GM12872 (cell line): ENCODE measurements at regions not wholly inside any gene's neighbourhood (a gene's known extent, or its start where the extent isn't known, plus 50 kb on each side); places are given as distances from the start of the nearest gene placed in this dataset.

Source experiments
- TF ChIP-seq, protein P1 (sequence below): IDR thresholded peaks from 3 replicates; pipeline ENCODE4 v1.5.1; 2011; ENCODE audit warnings: low read depth, mild to moderate bottlenecking, low read length, moderate library complexity; ENCODE audit not compliant: insufficient read depth

DNA sequence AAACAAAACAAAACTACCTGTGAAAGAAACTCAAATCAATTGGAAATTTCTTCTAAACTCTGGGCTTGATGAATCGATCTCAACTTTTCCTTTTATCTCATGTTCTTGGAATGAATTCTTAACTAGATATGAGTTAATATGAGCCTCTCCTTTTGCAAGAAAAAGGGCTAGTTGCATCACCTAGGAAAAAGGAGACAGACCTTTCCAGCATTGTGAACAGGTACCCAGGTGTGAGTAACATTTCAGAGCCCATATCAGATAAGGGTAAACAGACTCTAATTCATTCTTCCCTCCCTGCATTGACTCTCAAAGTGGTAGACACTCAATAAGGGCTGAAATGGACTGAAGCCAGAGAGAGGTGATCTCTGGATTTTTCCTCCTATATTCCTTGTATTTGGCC is 103.8 kb upstream of the AGR3 start:
- TF ChIP-seq, protein P1, sequence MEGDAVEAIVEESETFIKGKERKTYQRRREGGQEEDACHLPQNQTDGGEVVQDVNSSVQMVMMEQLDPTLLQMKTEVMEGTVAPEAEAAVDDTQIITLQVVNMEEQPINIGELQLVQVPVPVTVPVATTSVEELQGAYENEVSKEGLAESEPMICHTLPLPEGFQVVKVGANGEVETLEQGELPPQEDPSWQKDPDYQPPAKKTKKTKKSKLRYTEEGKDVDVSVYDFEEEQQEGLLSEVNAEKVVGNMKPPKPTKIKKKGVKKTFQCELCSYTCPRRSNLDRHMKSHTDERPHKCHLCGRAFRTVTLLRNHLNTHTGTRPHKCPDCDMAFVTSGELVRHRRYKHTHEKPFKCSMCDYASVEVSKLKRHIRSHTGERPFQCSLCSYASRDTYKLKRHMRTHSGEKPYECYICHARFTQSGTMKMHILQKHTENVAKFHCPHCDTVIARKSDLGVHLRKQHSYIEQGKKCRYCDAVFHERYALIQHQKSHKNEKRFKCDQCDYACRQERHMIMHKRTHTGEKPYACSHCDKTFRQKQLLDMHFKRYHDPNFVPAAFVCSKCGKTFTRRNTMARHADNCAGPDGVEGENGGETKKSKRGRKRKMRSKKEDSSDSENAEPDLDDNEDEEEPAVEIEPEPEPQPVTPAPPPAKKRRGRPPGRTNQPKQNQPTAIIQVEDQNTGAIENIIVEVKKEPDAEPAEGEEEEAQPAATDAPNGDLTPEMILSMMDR, result no peak

DNA sequence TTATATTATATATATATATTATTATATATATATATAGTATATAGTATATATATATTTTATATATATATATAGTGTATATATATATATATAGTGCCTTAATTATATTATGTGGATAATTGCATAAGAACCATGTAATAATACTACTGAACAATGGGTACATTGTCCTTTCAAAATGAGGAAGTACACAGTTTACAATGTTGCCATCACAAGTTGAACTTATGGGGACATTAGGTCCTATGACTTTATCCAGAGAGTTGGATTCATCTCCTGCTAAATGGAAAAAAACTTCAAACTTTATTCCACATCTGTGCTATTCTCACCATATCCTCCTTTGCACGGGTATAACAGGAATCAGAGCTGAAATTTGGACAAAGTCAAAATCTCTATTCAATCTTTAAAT is 105.0 kb upstream of the AGR3 start:
- TF ChIP-seq, protein P1, result no peak

DNA sequence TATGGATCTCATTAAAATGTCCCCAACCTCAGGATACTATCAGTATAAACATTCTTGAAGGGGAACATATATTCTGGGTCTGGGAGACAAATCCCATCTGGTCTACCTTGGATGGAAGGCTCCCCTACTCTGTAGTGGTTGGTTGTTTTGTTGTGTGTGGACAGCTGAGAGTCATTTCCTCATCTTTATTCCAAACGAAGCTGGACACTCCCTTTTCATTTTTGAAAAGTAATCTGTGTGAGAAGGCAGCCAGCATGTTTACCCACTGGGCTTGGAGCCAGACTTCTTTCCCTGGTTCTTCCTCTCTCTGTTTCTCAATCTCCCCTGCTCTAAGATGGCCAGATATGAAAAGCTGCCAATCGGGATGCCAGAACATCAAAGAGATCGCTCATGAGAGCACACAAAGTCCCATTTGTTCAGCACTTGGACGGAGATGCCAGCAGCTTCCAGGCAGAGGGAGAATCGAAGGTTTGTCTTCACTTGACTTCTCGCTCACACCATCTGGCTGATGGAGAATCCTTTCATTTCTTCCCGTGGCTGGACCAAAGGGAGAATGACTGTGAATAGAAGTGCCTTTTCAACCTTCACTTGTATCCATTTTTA is 108.1 kb upstream of the AGR3 start:
- TF ChIP-seq, protein P1, result no peak

DNA sequence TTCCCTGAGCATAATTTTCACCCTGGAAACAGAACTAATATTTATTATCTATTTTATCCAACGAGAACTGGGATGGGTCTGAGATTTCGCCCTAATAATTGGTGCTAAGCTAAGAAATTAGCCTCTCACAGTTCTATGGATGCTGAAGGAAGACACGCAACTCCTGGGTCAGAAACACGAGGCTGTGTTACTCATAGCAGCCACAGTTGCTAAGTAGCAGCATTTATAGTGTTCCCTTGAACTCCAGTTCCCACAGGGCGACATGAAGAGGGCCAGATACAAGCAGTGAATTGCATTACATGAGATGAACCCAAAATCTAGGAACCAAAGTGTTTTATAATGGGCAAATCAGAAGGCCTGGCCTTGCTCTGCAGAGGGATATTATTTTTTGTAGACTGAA is 109.8 kb upstream of the AGR3 start:
- TF ChIP-seq, protein P1, result no peak

DNA sequence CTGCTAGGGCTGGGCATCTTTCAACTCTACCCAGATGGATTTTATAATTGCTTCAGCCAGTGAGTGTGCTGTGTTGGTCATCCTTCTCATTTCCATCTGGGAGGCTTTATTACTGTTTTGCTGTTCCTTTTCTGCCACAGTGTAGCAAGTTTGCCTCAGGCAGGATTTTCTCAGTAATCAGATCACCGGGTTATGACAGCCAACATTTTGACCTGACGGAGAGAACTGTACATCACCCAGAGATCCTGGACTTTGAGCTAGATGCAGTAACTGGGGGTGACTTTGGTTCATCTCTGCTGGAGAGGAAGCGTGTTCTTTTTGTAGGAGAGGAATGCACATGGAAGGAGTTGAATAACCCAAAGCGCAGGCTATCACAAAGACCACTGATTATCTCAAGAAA is 111.8 kb upstream of the AGR3 start:
- TF ChIP-seq, protein P1, result no peak

DNA sequence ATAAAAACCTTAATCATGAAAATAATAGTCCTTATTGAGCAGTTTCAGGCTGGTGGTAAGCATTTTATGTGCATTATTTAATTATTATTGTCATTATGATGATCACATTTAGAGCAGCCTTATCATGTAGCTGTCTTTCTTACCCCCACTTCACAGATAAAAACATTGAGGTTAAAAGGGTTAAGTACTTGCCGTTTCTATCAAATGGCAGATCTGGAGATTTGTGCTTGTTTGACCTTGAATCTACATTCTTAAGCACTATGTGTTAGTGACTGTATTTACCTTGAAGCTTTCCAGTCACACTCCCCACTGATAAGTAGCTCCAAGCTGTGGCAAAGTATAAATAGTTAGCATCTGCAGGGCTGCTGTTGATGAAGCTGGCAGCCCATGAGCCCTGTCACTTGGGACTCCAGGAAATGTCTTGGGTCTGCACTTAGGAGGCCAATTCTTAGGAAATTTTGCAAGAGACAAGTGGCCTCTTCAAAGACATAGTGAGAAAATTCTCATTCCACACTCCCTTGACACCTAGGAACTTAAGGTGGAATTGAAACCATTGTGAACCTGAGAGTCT is 116.8 kb upstream of the AGR3 start:
- TF ChIP-seq, protein P1, result no peak

DNA sequence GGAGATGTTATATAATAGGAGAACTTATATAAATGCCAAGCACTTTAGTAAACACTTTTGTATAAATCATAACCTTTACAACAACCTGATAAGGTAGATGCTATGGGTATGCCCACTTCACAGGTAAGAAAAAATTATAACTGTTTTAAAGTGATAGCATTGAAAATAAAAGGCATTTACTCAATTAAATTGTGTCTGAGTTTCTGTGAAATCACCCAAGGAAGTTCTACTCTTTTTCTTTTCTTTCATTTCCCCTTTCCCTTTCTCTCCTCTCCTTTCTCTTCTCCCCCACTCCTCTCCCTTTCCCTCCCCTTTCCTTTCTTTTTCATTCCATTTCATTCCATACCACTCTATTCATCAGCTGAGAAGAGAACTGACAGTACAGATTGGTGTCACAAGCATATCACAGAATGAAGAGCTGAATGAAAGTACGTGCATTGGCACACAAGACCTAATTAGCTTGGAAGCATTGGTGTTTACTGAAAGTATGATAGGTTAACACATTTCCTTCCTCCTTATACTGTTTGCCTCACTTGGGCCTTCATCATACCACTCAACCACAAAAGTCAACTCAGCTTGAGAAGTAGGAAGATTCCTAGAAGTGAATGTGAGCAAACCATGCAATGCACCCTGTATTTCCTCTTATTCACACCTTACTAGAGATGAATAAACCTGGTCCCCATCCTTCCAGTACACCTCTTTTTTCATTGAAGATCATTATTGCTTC is 117.9 kb upstream of the AGR3 start:
- TF ChIP-seq, protein P1, result no peak
